GM12878 (cell line): ENCODE measurements at regions not wholly inside any gene's neighbourhood (a gene's known extent, or its start where the extent isn't known, plus 50 kb on each side); places are given as distances from the start of the nearest gene placed in this dataset.

Experiments
- BCL3 ChIP-seq: IDR thresholded peaks from 2 replicates; pipeline ENCODE4 v1.6.1; 2011; ENCODE audit warnings: borderline replicate concordance, low read depth, mild to moderate bottlenecking, moderate library complexity, low read length; ENCODE audit not compliant: insufficient read depth, poor library complexity, severe bottlenecking
- CBFB ChIP-seq: IDR thresholded peaks from 2 replicates; pipeline ENCODE4 v1.6.1; 2016; ENCODE audit warnings: antibody characterized with exemption, low read depth
- CBX3 ChIP-seq: fragments of 200-600 bp; sonication (generic); IDR thresholded peaks from 2 replicates; pipeline ENCODE4 v1.6.1; 2016; ENCODE audit warnings: low read depth, borderline replicate concordance
- CBX5 ChIP-seq: sonication (generic); IDR thresholded peaks from 2 replicates; pipeline ENCODE4 v1.6.1; 2016; ENCODE audit warnings: low read depth, moderate library complexity, mild to moderate bottlenecking, inconsistent platforms
- CTCF ChIP-seq, 3 experiments: IDR thresholded peaks in 2 of 3; conservative IDR thresholded peaks in 1 of 3; 2 replicates each; pipeline ENCODE4 v1.5.1; 2011; ENCODE audit warnings: low read depth in 3 of 3, low read length in 3 of 3, mild to moderate bottlenecking in 3 of 3, control low read depth in 2 of 3, moderate library complexity in 2 of 3, inconsistent platforms in 1 of 3, mixed read lengths in 1 of 3; ENCODE audit not compliant: control insufficient read depth in 2 of 3, insufficient read depth in 1 of 3; ENCODE audit errors: extremely low read depth in 1 of 3
- HDAC6 ChIP-seq: fragments of 200-600 bp; sonication (generic); IDR thresholded peaks from one replicate; pipeline ENCODE4 v1.8.0; 2017; ENCODE audit warnings: antibody characterized with exemption; ENCODE audit not compliant: unreplicated experiment
- IRF5 ChIP-seq: fragments of 450-650 bp; IDR thresholded peaks from 2 replicates; pipeline ENCODE4 v1.6.1; 2017; ENCODE audit warnings: borderline replicate concordance
- POLR2AphosphoS5 ChIP-seq: IDR thresholded peaks from 2 replicates; pipeline ENCODE4 v1.6.1; 2011; ENCODE audit warnings: mild to moderate bottlenecking, low read length, inconsistent platforms
- PRDM15 ChIP-seq: fragments of 450-650 bp; formaldehyde crosslinking; IDR thresholded peaks from 2 replicates; pipeline ENCODE4 v1.4.0; 2020; ENCODE audit warnings: mild to moderate bottlenecking, moderate library complexity
- SMC3 ChIP-seq: IDR thresholded peaks from 2 replicates; pipeline ENCODE4 v1.6.1; 2011; ENCODE audit warnings: low read length, improper control_type of control experiment, borderline replicate concordance
- STAT1 ChIP-seq: fragments of 450-650 bp; conservative IDR thresholded peaks from 2 replicates; pipeline ENCODE4 v1.6.1; 2014; ENCODE audit warnings: antibody characterized with exemption, mild to moderate bottlenecking
- ZNF384 ChIP-seq: IDR thresholded peaks from 2 replicates; pipeline ENCODE4 v1.6.1; 2012; ENCODE audit warnings: low read depth, mild to moderate bottlenecking, low read length, improper control_type of control experiment, borderline replicate concordance

- TF ChIP-seq CBX3: no peak
- no peak for TF ChIP-seq ZNF384
- no peak for TF ChIP-seq HDAC6
- no peak for TF ChIP-seq STAT1
- TF ChIP-seq CTCF (IDR thresholded peaks at IDR 0.05 in 2 of 3, conservative IDR thresholded peaks at IDR 0.05 in 1 of 3; ENCODE audit: control insufficient read depth in 2 of 3, extremely low read depth in 1 of 3, insufficient read depth in 1 of 3, low read depth in 3 of 3, low read length in 3 of 3): peak; percentile 26 to 50 (median 26); a peak in 5 of 6 replicates
- peak; percentile 72; the same call in 1 of the 2 replicates for TF ChIP-seq CBX5
- no peak for TF ChIP-seq IRF5
- TF ChIP-seq POLR2AphosphoS5: no peak
- TF ChIP-seq SMC3: peak; percentile 50; the same call in 1 of the 2 replicates
- no peak for TF ChIP-seq BCL3
- no peak for TF ChIP-seq PRDM15 (CRISPR knock-in tag)
- TF ChIP-seq CBFB: no peak
These were observed 424.0 kb upstream of the RGMB start (continued) for GRCh38 chr5:98349251-98349989.
